ENCODE measurements at regions not wholly inside any gene's neighbourhood (a gene's known extent, or its start where the extent isn't known, plus 50 kb on each side); places are given as distances from the start of the nearest gene placed in this dataset.
"Not testable (repeated sequence)": the region's sequence is repeated elsewhere in the genome, so short reads cannot be mapped to it uniquely, and the experiment has no call there.

- Histone ChIP-seq H3K4me1 (ENCODE audit: insufficient read depth) (no peaks in the 10 kb centered on the region), H3K27ac (no peak overlapping the region), H3K4me2 (no peak overlapping the region), H3K9me2 (replicated peaks; ENCODE audit: insufficient read depth) (no peaks in the 10 kb centered on the region), H3K27me3 (no peaks in the 10 kb centered on the region), H2AFZ (no peak overlapping the region), H3K79me2 (no peaks in the 10 kb centered on the region), H3K4me3 (no peak overlapping the region), H4K20me1 (ENCODE audit: insufficient read depth, poor library complexity, severe bottlenecking) (no peaks in the 10 kb centered on the region), H3K36me3 (replicated peaks; ENCODE audit: insufficient read depth, low read depth) (no peaks in the 10 kb centered on the region), H3K9me3 (ENCODE audit: low read depth) (no peaks in the 10 kb centered on the region)
- DNase-seq (ENCODE audit: low spot score): no peak
- 76% methylated on average over 4 of the region's 4 CpGs for WGBS (ENCODE audit: low lambda C conversion rate, missing lambda C conversion rate)
- TF ChIP-seq EZH2phosphoT487 (IDR thresholded peaks at IDR 0.05; ENCODE audit: low read depth, severe bottlenecking, unreplicated experiment) (no peak), EZH2 (IDR thresholded peaks at IDR 0.05; ENCODE audit: borderline replicate concordance) (no peak), CTCF (IDR thresholded peaks at IDR 0.05; ENCODE audit: poor library complexity) (no peak)
Observed at GRCh38 chr21:27545754-27546349, 579.0 kb upstream of the ADAMTS5 start.

GRCh38 chr21:27542126-27542525 lies 575.2 kb upstream of the ADAMTS5 start:
- not testable (repeated sequence) for H3K4me1 ChIP-seq (ENCODE audit: insufficient read depth); H3K79me2 ChIP-seq; H3K9me3 ChIP-seq (ENCODE audit: low read depth); H2AFZ ChIP-seq; H3K4me2 ChIP-seq; DNase-seq (ENCODE audit: low spot score); H3K27ac ChIP-seq; H3K27me3 ChIP-seq; H3K9me2 ChIP-seq (replicated peaks; ENCODE audit: insufficient read depth); H3K4me3 ChIP-seq; H4K20me1 ChIP-seq (ENCODE audit: insufficient read depth, poor library complexity, severe bottlenecking); H3K36me3 ChIP-seq (replicated peaks; ENCODE audit: insufficient read depth, low read depth)
- 61% methylated on average over 1 of the region's 1 CpG for WGBS (ENCODE audit: low lambda C conversion rate, missing lambda C conversion rate)

- TF ChIP-seq EZH2 (IDR thresholded peaks at IDR 0.05; ENCODE audit: borderline replicate concordance) (no peak), CTCF (IDR thresholded peaks at IDR 0.05; ENCODE audit: poor library complexity) (no peak), EZH2phosphoT487 (IDR thresholded peaks at IDR 0.05; ENCODE audit: low read depth, severe bottlenecking, unreplicated experiment) (no peak)
- Histone ChIP-seq H3K36me3 (replicated peaks; ENCODE audit: insufficient read depth, low read depth) (no peaks in the 10 kb centered on the region), H3K9me3 (ENCODE audit: low read depth) (no peaks in the 10 kb centered on the region), H3K9me2 (replicated peaks; ENCODE audit: insufficient read depth) (no peaks in the 10 kb centered on the region), H3K4me1 (ENCODE audit: insufficient read depth) (no peaks in the 10 kb centered on the region), H3K4me3 (no peak overlapping the region), H4K20me1 (ENCODE audit: insufficient read depth, poor library complexity, severe bottlenecking) (no peaks in the 10 kb centered on the region), H3K4me2 (no peak overlapping the region), H3K27ac (no peak overlapping the region), H2AFZ (no peak overlapping the region), H3K27me3 (no peaks in the 10 kb centered on the region), H3K79me2 (no peaks in the 10 kb centered on the region)
- 83% methylated on average over 3 of the region's 3 CpGs for WGBS (ENCODE audit: low lambda C conversion rate, missing lambda C conversion rate)
- no peak for DNase-seq (ENCODE audit: low spot score)
Observed at GRCh38 chr21:27536319-27536718, 569.4 kb upstream of the ADAMTS5 start.

- TF ChIP-seq EZH2 (IDR thresholded peaks at IDR 0.05; ENCODE audit: borderline replicate concordance): no peak
- no peak for TF ChIP-seq EZH2phosphoT487 (IDR thresholded peaks at IDR 0.05; ENCODE audit: low read depth, severe bottlenecking, unreplicated experiment)
Observed at GRCh38 chr21:27535188-27535587, 568.3 kb upstream of the ADAMTS5 start.

More at GRCh38 chr21:27535188-27535587, 568.3 kb upstream of the ADAMTS5 start:
- no peaks in the 10 kb centered on the region for H3K4me1 ChIP-seq (ENCODE audit: insufficient read depth)
- H3K79me2 ChIP-seq: no peaks in the 10 kb centered on the region
- no peak overlapping the region for H3K4me2 ChIP-seq
- no peak overlapping the region for H2AFZ ChIP-seq
- no peak overlapping the region for H3K4me3 ChIP-seq
- no peak for DNase-seq (ENCODE audit: low spot score)
- no peaks in the 10 kb centered on the region for H3K9me2 ChIP-seq (replicated peaks; ENCODE audit: insufficient read depth)
- no peaks in the 10 kb centered on the region for H3K36me3 ChIP-seq (replicated peaks; ENCODE audit: insufficient read depth, low read depth)
- H3K9me3 ChIP-seq (ENCODE audit: low read depth): no peaks in the 10 kb centered on the region
- H4K20me1 ChIP-seq (ENCODE audit: insufficient read depth, poor library complexity, severe bottlenecking): no peaks in the 10 kb centered on the region
- no peak overlapping the region for H3K27ac ChIP-seq
- no peaks in the 10 kb centered on the region for H3K27me3 ChIP-seq
- 96% methylated on average over 4 of the region's 4 CpGs for WGBS (ENCODE audit: low lambda C conversion rate, missing lambda C conversion rate)
